SK-N-SH (cell line): ENCODE measurements at regions not wholly inside any gene's neighbourhood (a gene's known extent, or its start where the extent isn't known, plus 50 kb on each side); places are given as distances from the start of the nearest gene placed in this dataset.

Experiments used
- CTCF ChIP-seq: fragments of 200-600 bp; sonication (generic); IDR thresholded peaks from 2 replicates; pipeline ENCODE4 v1.6.1; 2017; ENCODE audit warnings: antibody characterized with exemption, mild to moderate bottlenecking, moderate library complexity
- EP300 ChIP-seq, 2 experiments: IDR thresholded peaks; 2 replicates each; pipeline versions ENCODE4 v1.4.0 to v1.6.1; 2012; ENCODE audit warnings: borderline replicate concordance in 1 of 2, low read depth in 1 of 2, low read length in 1 of 2
- MAX ChIP-seq: IDR thresholded peaks from 2 replicates; pipeline ENCODE4 v1.4.0; 2012; ENCODE audit warnings: low read depth
- MXI1 ChIP-seq: IDR thresholded peaks from 2 replicates; pipeline ENCODE4 v1.6.1; 2012; ENCODE audit warnings: mild to moderate bottlenecking, low read depth, low read length, improper control_type of control experiment
- POLR2AphosphoS5 ChIP-seq: IDR thresholded peaks from 2 replicates; pipeline ENCODE4 v1.6.1; 2012; ENCODE audit warnings: low read depth, low read length
- RAD21 ChIP-seq: IDR thresholded peaks from 2 replicates; pipeline ENCODE4 v1.6.1; 2012; ENCODE audit warnings: mild to moderate bottlenecking, low read length
- TAF1 ChIP-seq: IDR thresholded peaks from 2 replicates; pipeline ENCODE4 v1.6.1; 2012; ENCODE audit warnings: low read depth, mild to moderate bottlenecking, low read length, moderate library complexity, borderline replicate concordance
- USF2 ChIP-seq: fragments of 150-350 bp; IDR thresholded peaks from 2 replicates; pipeline ENCODE4 v1.6.1; 2017; ENCODE audit warnings: antibody characterized with exemption, low read length, low read depth, borderline replicate concordance

GRCh38 chr5:74154526-74154925, 486.0 kb downstream of the ENC1 start:
- no peak for TF ChIP-seq RAD21
- TF ChIP-seq CTCF = no peak
- TF ChIP-seq USF2 = no peak
- TF ChIP-seq EP300 (IDR thresholded peaks at IDR 0.05; ENCODE audit: borderline replicate concordance in 1 of 2, low read depth in 1 of 2, low read length in 1 of 2) = no peak
- no peak for TF ChIP-seq MAX
- no peak for TF ChIP-seq MXI1
- no peak for TF ChIP-seq POLR2AphosphoS5
- no peak for TF ChIP-seq TAF1
